Left cardiac atrium (tissue), 4 donors: ENCODE measurements at regions not wholly inside any gene's neighbourhood (a gene's known extent, or its start where the extent isn't known, plus 50 kb on each side); places are given as distances from the start of the nearest gene placed in this dataset.
"Not testable (repeated sequence)": the region's sequence is repeated elsewhere in the genome, so short reads cannot be mapped to it uniquely, and the experiment has no call there.

Source experiments
- ATAC-seq, 2 donors: fragments of 200-7000 bp; cut with Tn5 transposase; one replicate each; pipeline ENCODE4 v1.9.1; 2020; ENCODE audit warnings: mild to moderate bottlenecking in 2 of 2, moderate library complexity in 2 of 2
- DNase-seq: peaks from one replicate; pipeline ENCODE4 v3.0.0-alpha.2; 2020
- intact Hi-C, 2 donors: fragments of 100-400 bp; cut with DNase I; formaldehyde crosslinking; loops; one replicate each; pipeline versions ENCODE4 v1.14.1 to v1.15.1; 2022 to 2023
- donor health status: DM: no; HTN: yes; CAD: no.
- donor health status: DM: no; HTN: yes; CAD: no; lungs with severe emphysema.
- donor health status: DM: yes; HTN: yes; CAD: no.
- donor health status: Dilated cardiomyopathy.

- ATAC-seq (no peak), DNase-seq (no peak)
- intact Hi-C loops = no loop called here
These were observed 673.2 kb downstream of the XPNPEP1 start for GRCh38 chr10:109250152-109250551.

GRCh38 chr10:109247814-109248213 lies 675.5 kb downstream of the XPNPEP1 start:
- no peak for ATAC-seq
- intact Hi-C loops = no loop called here
- DNase-seq = no peak

- DNase-seq = no peak
- no peak for ATAC-seq
- intact Hi-C loops = no loop called here
These were observed 677.5 kb downstream of the XPNPEP1 start for GRCh38 chr10:109245821-109246220.

- intact Hi-C loops = no loop called here
- no peak for DNase-seq
These were observed 683.9 kb downstream of the XPNPEP1 start for GRCh38 chr10:109239371-109239770.

GRCh38 chr10:109237682-109238081 lies 685.6 kb downstream of the XPNPEP1 start:
- intact Hi-C loops = no loop called here
- DNase-seq (no peak), ATAC-seq (no peak)

More at GRCh38 chr10:109239371-109239770, 683.9 kb downstream of the XPNPEP1 start:
- no peak for ATAC-seq

GRCh38 chr10:109237050-109237449 lies 686.3 kb downstream of the XPNPEP1 start:
- intact Hi-C loops = no loop called here
- no peak for ATAC-seq
- no peak for DNase-seq

- intact Hi-C loops, ATAC-seq, DNase-seq: not testable (repeated sequence)
These were observed 699.8 kb downstream of the XPNPEP1 start for GRCh38 chr10:109223533-109223932.

- intact Hi-C loops = no loop called here
- DNase-seq = no peak
- no peak for ATAC-seq
These were observed 703.2 kb downstream of the XPNPEP1 start for GRCh38 chr10:109219935-109220605.

GRCh38 chr10:109218207-109218606 lies 705.1 kb downstream of the XPNPEP1 start:
- intact Hi-C loops = no loop called here
- DNase-seq (no peak), ATAC-seq (no peak)

GRCh38 chr10:109215291-109216075 lies 707.8 kb downstream of the XPNPEP1 start:
- ATAC-seq (no peak), DNase-seq (no peak)
- intact Hi-C loops = no loop called here

GRCh38 chr10:109214891-109215290 lies 708.4 kb downstream of the XPNPEP1 start:
- DNase-seq, intact Hi-C loops, ATAC-seq: not testable (repeated sequence)

GRCh38 chr10:109207361-109207760 lies 716.0 kb downstream of the XPNPEP1 start:
- ATAC-seq = no peak
- no peak for DNase-seq
- intact Hi-C loops = no loop called here

- ATAC-seq (no peak), DNase-seq (no peak)
- intact Hi-C loops = no loop called here
These were observed 717.3 kb downstream of the XPNPEP1 start for GRCh38 chr10:109205929-109206585.

GRCh38 chr10:109203646-109204353 lies 719.5 kb downstream of the XPNPEP1 start:
- intact Hi-C loops = no loop called here
- no peak for ATAC-seq
- DNase-seq = no peak

GRCh38 chr10:109202111-109202510 lies 721.2 kb downstream of the XPNPEP1 start:
- DNase-seq (no peak), ATAC-seq (no peak)
- intact Hi-C loops = no loop called here

- ATAC-seq = no peak
- intact Hi-C loops = no loop called here
- no peak for DNase-seq
These were observed 722.7 kb downstream of the XPNPEP1 start for GRCh38 chr10:109200646-109201045.

- intact Hi-C loops = no loop called here
- DNase-seq (no peak), ATAC-seq (no peak)
These were observed 731.5 kb downstream of the XPNPEP1 start for GRCh38 chr10:109191823-109192222.

- DNase-seq (no peak), ATAC-seq (no peak)
- intact Hi-C loops = no loop called here
These were observed 732.0 kb downstream of the XPNPEP1 start for GRCh38 chr10:109191341-109191740.

- no peak for DNase-seq
- intact Hi-C loops = loop anchor here in 1 of 2 donors (10.0 kb wide), 1 partner anchor 237 kb away; no protein-coding TSS in a partner anchor
- no peak for ATAC-seq
These were observed 735.6 kb downstream of the XPNPEP1 start for GRCh38 chr10:109187677-109188076.
